Activated CD4-positive, CD25-positive, alpha-beta regulatory T cell treated with anti-CD3 and anti-CD28 coated beads, Interleukin-2, amount 50 U/mL, for 72 hours (primary cell): ENCODE measurements at regions not wholly inside any gene's neighbourhood (a gene's known extent, or its start where the extent isn't known, plus 50 kb on each side); places are given as distances from the start of the nearest gene placed in this dataset.

Experiments
- DNase-seq: peaks from one replicate; pipeline ENCODE4 v3.0.0; 2021

GRCh38 chrX:40303256-40304077 lies 205.7 kb upstream of the BCOR start:
- no peak for DNase-seq

- no peak for DNase-seq
These were observed 202.6 kb upstream of the BCOR start for GRCh38 chrX:40300286-40300890.

GRCh38 chrX:40299641-40300046 lies 201.9 kb upstream of the BCOR start:
- DNase-seq = no peak

GRCh38 chrX:40298572-40299479 lies 201.1 kb upstream of the BCOR start:
- DNase-seq = no peak

- no peak for DNase-seq
These were observed 200.3 kb upstream of the BCOR start for GRCh38 chrX:40298069-40298468.

- DNase-seq = no peak
These were observed 193.8 kb upstream of the BCOR start for GRCh38 chrX:40291553-40291952.

GRCh38 chrX:40290517-40290916 lies 192.8 kb upstream of the BCOR start:
- DNase-seq = no peak

GRCh38 chrX:40285876-40286275 lies 188.1 kb upstream of the BCOR start:
- no peak for DNase-seq

- no peak for DNase-seq
These were observed 187.1 kb upstream of the BCOR start for GRCh38 chrX:40284852-40285251.

GRCh38 chrX:40283981-40284380 lies 186.2 kb upstream of the BCOR start:
- no peak for DNase-seq

GRCh38 chrX:40282946-40283660 lies 185.3 kb upstream of the BCOR start:
- no peak for DNase-seq

- no peak for DNase-seq
These were observed 184.6 kb upstream of the BCOR start for GRCh38 chrX:40282348-40282747.

- DNase-seq = no peak
These were observed 183.7 kb upstream of the BCOR start for GRCh38 chrX:40281336-40282005.

- no peak for DNase-seq
These were observed 182.0 kb upstream of the BCOR start for GRCh38 chrX:40279762-40280161.

GRCh38 chrX:40279091-40279430 lies 181.3 kb upstream of the BCOR start:
- DNase-seq = no peak

GRCh38 chrX:40278340-40279090 lies 180.8 kb upstream of the BCOR start:
- no peak for DNase-seq

GRCh38 chrX:40277672-40278071 lies 179.9 kb upstream of the BCOR start:
- no peak for DNase-seq

GRCh38 chrX:40273356-40274050 lies 175.7 kb upstream of the BCOR start:
- DNase-seq = no peak

GRCh38 chrX:40272776-40273175 lies 175.0 kb upstream of the BCOR start:
- DNase-seq = no peak

- no peak for DNase-seq
These were observed 174.4 kb upstream of the BCOR start for GRCh38 chrX:40272141-40272540.

GRCh38 chrX:40268188-40268520 lies 170.4 kb upstream of the BCOR start:
- DNase-seq = no peak
